ENCODE measurements at regions not wholly inside any gene's neighbourhood (a gene's known extent, or its start where the extent isn't known, plus 50 kb on each side); places are given as distances from the start of the nearest gene placed in this dataset.

- TF ChIP-seq PATZ1 (CRISPR knock-in tag; IDR thresholded peaks at IDR 0.05; ENCODE audit: borderline replicate concordance) = no peak
- TF ChIP-seq ZNF70 (CRISPR knock-in tag; IDR thresholded peaks at IDR 0.05) = no peak
These were observed 232.2 kb upstream of the PLEKHG7 start (continued) for GRCh38 chr12:92470608-92471021.

GRCh38 chr12:92469837-92470236 is 233.0 kb upstream of the PLEKHG7 start:
- TF ChIP-seq TSHZ2 (CRISPR knock-in tag; IDR thresholded peaks at IDR 0.05) = no peak
- no peak for TF ChIP-seq SNAI2 (CRISPR knock-in tag; IDR thresholded peaks at IDR 0.05)
- ATAC-seq = no peak

GRCh38 chr12:92468358-92469020 is 234.3 kb upstream of the PLEKHG7 start:
- ATAC-seq = no peak
- TF ChIP-seq CSDC2 (CRISPR knock-in tag; IDR thresholded peaks at IDR 0.05) (no peak), CREB5 (CRISPR knock-in tag; IDR thresholded peaks at IDR 0.05; ENCODE audit: low read depth) (no peak), GLIS3 (CRISPR knock-in tag; IDR thresholded peaks at IDR 0.05) (no peak), ZNF8 (CRISPR knock-in tag; IDR thresholded peaks at IDR 0.05) (no peak), ESRRG (CRISPR knock-in tag; IDR thresholded peaks at IDR 0.05) (no peak), ZFP3 (CRISPR knock-in tag; IDR thresholded peaks at IDR 0.05) (no peak), RARB (CRISPR knock-in tag; IDR thresholded peaks at IDR 0.05) (no peak), OSR1 (CRISPR knock-in tag; IDR thresholded peaks at IDR 0.05) (no peak), ZC3H10 (CRISPR knock-in tag; IDR thresholded peaks at IDR 0.05) (no peak), ISL1 (CRISPR knock-in tag; IDR thresholded peaks at IDR 0.05) (no peak), TCF4 (CRISPR knock-in tag; IDR thresholded peaks at IDR 0.05; ENCODE audit: borderline replicate concordance) (no peak), ZNF70 (CRISPR knock-in tag; IDR thresholded peaks at IDR 0.05) (no peak), ARNTL (CRISPR knock-in tag; IDR thresholded peaks at IDR 0.05; ENCODE audit: borderline replicate concordance, low read depth) (no peak), ZNF565 (CRISPR knock-in tag; conservative IDR thresholded peaks at IDR 0.05; ENCODE audit: low read depth) (no peak), TOX (CRISPR knock-in tag; IDR thresholded peaks at IDR 0.05; ENCODE audit: borderline replicate concordance) (no peak), PATZ1 (CRISPR knock-in tag; IDR thresholded peaks at IDR 0.05; ENCODE audit: borderline replicate concordance) (no peak), ZFP30 (CRISPR knock-in tag; IDR thresholded peaks at IDR 0.05) (no peak), PPARA (CRISPR knock-in tag; IDR thresholded peaks at IDR 0.05; ENCODE audit: borderline replicate concordance) (no peak), BACH2 (CRISPR knock-in tag; IDR thresholded peaks at IDR 0.05; ENCODE audit: borderline replicate concordance) (no peak), POU6F1 (CRISPR knock-in tag; IDR thresholded peaks at IDR 0.05; ENCODE audit: borderline replicate concordance, low read depth) (no peak)

Measured in SK-N-SH treated with all-trans-retinoic acid at 6 μM for 48 hours (cell line).